Inferior parietal cortex (tissue), 1 donor: ENCODE measurements at regions not wholly inside any gene's neighbourhood (a gene's known extent, or its start where the extent isn't known, plus 50 kb on each side); places are given as distances from the start of the nearest gene placed in this dataset.
"Not testable (repeated sequence)": the region's sequence is repeated elsewhere in the genome, so short reads cannot be mapped to it uniquely, and the experiment has no call there.

ENCODE experiments used
- DNase-seq: peaks from one replicate; pipeline ENCODE4 v3.0.0-alpha.2; 2016; ENCODE audit errors: extremely low spot score

DNA sequence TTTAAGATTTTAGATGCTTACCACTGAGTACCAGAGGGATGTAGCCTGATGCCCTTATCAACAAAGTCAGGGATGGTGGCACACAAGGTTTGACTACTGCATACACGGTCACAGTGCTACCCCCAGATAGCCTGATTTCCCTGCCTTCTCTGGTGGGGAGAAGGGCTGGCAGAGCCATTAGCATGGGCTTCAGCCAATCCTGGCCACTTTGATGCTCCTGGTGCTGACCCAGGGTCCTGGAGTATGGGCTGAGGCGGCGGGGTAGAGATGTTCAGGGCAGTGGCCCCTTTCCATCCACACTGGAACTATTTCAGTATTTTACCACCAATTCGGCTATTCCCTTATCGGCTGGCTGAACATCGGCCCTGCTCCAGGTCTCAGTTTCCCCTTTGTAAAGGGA lies 83.2 kb downstream of the POTEB3 start:
- not testable (repeated sequence) for DNase-seq

GRCh38 chr15:21355944-21356343 lies 84.4 kb downstream of the POTEB3 start:
- not testable (repeated sequence) for DNase-seq

GRCh38 chr15:21354597-21354996 lies 85.7 kb downstream of the POTEB3 start:
- DNase-seq = not testable (repeated sequence)

GRCh38 chr15:21352670-21353318 lies 87.5 kb downstream of the POTEB3 start:
- not testable (repeated sequence) for DNase-seq

GRCh38 chr15:21344960-21345359 lies 95.3 kb downstream of the POTEB3 start:
- DNase-seq = not testable (repeated sequence)

DNA sequence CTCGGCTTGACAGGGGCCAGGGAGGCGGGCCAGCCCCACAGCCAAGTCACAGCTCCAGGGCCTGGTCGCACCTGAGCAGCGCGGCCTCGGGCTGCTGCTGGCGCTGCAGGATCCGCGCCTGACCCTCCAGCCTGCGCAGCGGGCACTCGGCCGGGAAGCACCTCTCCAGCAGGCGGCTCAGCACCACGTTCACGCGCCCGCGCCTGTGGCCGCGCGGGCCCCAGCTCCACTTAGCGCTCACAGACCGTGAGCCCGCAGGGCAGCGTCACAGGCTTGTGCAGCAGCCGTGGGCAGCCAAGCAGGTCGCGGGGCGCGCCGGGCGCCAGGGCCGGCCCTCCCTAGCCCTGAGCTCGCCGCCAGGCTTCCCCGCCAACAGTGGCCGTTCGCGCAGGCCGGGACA lies 95.8 kb downstream of the POTEB3 start:
- DNase-seq = not testable (repeated sequence)

DNA sequence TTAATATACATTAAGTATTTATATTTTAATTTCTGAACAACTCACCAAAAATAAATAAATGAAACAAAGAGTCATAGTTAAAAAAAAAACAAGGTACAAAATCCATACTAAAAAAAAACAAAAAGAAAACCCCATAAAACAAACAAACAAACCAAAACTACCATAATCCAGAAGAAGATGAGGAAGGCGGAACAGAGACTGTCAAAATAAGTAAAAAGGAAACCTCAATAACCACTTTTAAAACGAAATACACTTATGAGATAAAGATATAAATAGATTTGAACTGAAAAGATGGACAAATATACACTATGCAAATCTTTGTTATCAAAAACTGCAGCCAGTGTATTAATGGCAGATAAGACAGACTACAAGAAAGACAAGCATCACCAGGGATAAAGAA lies 103.3 kb downstream of the POTEB3 start:
- not testable (repeated sequence) for DNase-seq

GRCh38 chr15:21324720-21325460 lies 115.4 kb downstream of the POTEB3 start:
- DNase-seq = not testable (repeated sequence)

DNA sequence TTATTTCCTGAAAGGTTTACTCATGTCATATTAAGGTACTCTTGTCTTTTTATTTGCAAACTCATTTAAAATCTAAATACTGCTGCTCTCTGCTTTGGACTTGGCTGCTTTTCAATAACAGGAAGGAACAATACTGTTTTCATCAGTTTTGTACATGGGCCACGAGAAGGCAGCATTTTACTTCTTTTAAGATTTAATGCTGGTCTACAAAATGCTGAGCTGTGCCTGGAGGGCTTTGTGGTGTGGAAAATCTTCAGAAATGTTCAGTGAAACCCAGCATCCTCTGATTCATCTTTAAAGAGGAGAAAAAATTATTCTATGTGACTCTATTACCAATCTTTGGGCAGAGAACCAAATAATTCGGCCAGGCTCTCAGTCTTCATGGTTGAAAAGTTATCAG lies 155.9 kb downstream of the POTEB3 start:
- not testable (repeated sequence) for DNase-seq

- not testable (repeated sequence) for DNase-seq
Observed at GRCh38 chr15:21283210-21283609, 157.1 kb downstream of the POTEB3 start.

DNA sequence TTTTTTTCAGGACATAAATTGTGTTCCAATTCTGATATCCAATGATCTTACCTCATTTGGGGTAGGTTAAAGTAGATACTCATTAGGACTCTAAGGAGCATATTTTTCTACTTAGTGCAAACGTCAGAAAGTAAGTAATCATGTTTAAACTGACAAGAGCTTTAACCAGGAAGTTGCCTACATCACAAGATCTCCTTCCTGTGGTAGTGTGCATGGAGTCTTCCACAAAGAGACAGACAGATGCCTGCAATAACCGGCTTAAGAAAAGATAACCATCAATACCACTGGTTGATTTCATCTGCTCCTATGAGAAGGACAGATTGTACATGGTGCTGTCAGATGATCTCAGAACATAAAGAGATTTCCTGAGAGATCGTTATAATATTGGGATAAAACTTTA lies 160.0 kb downstream of the POTEB3 start:
- not testable (repeated sequence) for DNase-seq

DNA sequence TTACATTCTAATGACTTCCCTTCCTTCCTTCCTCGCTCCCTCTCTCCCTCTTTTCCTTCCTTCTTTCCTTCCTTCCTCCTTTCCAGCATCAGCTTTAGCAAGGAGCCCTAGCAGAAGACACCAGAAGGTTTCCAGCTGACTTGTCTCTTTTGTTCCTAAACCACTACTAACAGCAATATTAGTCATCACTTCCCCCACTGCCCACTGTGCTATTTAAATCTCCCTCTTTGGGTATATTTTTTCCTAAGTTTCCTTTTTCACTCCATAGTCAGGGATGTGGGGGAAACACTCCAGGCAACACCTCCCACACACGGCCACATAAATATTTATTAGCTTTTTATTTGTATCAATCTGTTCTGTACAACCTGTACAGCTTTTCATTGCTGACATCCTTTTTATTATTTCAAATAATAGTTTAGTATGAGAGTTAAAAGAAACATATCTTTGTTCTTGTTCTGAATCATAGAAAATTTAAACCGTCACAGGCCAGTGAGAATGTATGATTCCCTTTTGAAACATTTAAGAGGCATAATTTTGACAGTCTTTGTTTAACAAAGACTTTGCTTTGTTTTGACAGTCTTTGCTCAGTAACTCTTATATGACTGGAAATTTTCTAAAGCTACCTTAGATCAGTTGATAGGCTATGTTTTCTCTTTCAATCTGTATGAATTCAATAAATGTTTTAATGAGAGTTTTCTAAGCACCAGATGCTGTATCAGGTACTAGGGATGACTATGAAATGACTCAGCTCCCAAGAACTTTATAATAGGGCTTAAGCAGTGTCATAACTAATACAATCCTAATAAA lies 167.9 kb downstream of the POTEB3 start:
- DNase-seq = peak; percentile 40

DNA sequence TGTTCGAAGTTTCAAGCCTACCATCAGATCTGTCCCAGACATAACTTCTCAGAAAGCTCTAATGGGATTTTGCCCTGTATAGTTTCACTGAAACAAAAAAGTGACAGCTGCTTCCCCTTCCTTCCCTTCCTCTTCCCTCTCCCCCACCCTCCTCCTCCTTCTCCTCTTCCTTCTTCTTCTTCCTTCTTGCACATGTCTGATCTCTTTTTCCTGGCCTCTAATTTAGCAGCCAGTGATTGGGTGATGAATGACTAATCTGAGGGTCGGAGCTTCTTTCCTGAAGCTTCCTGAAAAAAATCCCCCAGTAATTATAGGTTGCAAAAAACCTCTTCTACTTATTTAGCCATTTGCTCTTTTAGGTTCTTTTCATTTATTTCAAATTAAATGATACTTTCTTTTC lies 168.7 kb downstream of the POTEB3 start:
- DNase-seq = peak; percentile 4

DNA sequence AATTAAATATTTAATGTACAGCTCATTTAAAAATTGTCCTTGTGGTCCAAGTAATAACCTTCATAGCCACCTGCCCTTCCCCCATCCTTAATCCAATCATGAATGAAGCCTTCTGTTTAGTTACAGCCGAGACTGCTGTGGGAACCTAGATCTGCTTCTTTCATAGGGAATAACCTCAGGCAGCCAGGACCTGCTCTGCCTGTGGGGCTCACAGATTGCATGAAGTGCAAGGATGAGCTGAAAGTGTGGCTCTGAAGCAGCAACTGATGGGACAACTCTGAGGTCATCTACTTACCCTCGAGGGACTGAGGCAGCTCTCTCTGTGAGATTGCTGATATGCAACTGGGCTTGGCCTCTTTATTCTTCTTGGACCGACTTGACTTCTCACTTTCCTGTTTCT lies 169.8 kb downstream of the POTEB3 start:
- DNase-seq = no peak

GRCh38 chr15:21269673-21270072 lies 170.6 kb downstream of the POTEB3 start:
- not testable (repeated sequence) for DNase-seq

DNA sequence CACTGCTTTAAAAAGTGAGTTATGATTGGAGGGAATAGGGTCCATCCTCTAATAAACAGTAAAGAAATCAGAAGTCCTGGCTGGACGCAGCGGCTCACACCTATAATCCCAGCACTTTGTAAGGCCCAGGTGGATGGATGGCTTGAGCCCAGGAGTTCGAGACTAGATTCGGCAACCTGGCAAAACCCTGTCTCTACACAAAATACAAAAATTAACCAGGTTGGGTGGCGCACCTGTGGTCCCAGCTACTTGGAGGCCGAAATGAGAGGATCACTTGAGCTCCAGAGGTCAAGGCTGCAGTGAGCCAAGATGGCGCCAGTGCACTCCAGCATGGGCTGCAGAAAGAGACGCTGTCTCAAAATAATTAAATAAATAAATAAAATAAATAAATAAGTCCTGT lies 171.2 kb downstream of the POTEB3 start:
- DNase-seq = no peak

GRCh38 chr15:21268436-21268940 lies 171.8 kb downstream of the POTEB3 start:
- DNase-seq = peak; percentile 15

GRCh38 chr15:21267671-21268395 lies 172.5 kb downstream of the POTEB3 start:
- DNase-seq = peak; percentile 5

DNA sequence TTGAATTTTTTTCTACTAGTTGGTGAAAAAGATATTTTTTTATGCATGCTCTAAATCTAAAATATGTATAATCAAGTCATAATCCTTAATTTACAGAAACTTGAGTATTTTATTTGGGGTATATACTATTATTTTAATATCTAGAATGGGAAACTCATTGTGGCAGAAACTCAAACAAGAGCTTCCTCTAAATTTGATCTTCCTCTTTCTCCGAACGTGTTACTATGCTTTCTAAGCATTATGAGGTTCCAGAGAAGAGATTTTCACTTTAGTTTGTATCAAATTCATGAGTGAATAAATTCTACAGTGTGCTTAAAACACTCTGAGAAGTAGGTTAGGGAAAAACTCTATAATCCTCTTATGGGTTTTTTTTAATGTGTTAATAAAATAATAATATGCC lies 173.1 kb downstream of the POTEB3 start:
- peak; percentile 1 for DNase-seq

- DNase-seq = not testable (repeated sequence)
Observed at GRCh38 chr15:21265628-21266027, 174.7 kb downstream of the POTEB3 start.

DNA sequence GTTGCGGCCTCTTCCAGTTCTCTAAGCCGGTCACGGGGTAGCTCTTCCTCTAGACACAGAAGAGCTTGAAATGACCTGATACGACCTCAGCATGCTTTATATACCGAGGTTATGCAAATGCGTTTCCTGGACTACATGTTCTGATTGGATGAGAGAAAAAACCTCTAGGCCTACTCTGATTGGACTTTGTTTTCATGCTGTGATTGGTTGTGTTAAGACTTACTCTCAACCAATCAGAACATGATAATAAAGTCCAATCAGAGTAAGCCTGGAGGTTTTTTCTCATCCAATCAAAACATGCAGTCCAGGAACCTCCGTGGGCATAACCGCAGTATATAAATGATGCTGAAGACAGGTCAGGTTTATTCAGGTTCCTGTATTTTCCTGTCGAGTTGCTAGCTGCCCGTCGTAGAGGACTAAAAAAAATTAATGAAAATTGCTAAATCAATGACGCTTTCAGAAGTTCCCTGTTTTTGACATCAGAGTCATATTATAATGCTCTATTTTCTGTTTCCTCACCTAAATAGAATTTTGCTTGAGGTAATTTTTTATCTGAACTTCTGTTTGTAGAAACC lies 177.4 kb downstream of the POTEB3 start:
- DNase-seq = peak; percentile 1
